Stimulated activated CD8-positive, alpha-beta memory T cell treated with anti-CD3 and anti-CD28 coated beads, Interleukin-4, amount 100 ng/mL, for 1 hour (primary cell): ENCODE measurements at regions not wholly inside any gene's neighbourhood (a gene's known extent, or its start where the extent isn't known, plus 50 kb on each side); places are given as distances from the start of the nearest gene placed in this dataset.

Source experiments
- DNase-seq, 2 donors: peaks; one replicate each; pipeline ENCODE4 v3.0.0-alpha.2; 2020; ENCODE audit warnings: low read depth in 2 of 2, low spot score in 1 of 2

DNA sequence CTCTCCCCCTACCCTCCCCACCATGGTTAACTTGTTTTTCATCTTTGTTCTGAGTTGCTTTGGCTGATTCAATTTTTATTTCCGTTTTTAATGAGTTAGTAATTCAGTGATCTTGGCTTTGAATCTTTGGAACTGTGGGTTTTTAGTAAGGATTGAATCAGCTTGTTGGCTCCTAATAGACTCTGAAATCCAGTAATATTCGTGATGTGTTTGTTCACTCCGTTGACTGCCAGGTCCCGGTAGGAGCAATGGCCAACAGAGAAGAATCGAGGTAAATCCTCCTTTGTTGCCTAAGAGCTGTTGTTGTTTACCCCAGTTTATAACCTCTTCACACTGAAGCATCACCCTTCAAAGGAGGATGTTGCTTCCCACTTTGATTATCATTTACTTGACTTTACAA lies 92.7 kb downstream of the PCSK1 start:
- no peak for DNase-seq

DNA sequence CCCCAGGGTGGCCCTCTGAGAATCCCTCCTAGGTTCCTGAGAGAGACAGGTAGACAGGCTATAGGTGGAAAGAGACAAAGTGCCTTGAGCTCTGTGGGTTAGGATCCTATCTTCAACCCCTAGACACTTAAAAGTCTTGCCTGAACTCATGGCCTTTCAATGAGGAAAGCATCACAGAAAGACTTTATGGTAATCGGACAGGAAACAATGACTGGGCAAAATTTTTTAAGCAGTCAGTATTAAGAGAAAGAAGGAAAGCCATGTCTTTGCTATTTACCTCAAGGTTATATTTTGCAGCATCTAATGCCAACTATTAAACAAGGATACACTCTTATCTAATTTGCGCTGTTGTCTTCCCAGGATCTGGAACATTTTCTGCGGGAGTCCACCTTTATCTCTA lies 93.2 kb downstream of the PCSK1 start:
- DNase-seq, result no peak

DNA sequence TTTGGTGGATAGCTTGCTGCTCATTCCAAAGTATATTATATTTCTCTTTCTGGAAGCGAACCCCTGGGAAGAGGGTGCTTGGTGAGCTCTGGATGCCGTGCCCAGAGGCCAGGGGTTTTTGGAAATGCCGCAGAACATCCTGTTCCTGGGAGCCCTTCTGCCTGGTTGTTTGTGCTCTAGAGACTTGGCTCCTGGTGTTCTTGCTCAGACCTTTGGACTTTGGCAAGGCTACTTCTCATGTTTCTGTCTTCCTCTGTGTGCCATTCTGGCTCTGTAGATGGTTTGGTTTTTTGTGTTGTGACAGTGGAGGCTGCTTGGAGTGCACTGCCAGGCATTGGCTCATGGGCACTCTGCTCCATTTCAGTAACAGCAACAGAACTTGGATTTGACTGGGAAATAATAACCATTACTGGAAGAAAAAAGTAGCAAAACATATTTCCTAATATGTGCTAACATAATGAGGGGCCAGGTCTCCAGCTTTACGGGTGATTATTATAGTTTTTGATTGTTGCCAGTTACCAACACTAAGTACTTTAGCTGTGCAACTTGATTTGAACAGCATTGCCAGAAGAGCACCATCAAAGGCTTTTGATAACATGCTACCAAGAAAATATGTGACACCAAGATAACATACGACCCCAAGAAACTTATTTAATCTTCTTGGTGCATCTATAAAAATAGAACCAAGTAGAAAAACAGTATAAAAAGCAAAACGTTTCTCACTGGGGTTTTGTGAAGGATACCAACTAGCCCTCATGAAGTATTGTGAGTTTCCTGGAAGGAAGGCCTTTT lies 94.2 kb downstream of the PCSK1 start:
- no peak for DNase-seq

GRCh38 chr5:96338091-96338490 lies 95.0 kb downstream of the PCSK1 start:
- no peak for DNase-seq

- DNase-seq, result no peak
These were observed 95.8 kb downstream of the PCSK1 start for GRCh38 chr5:96337048-96337781.

- DNase-seq, result peak; percentile 11 to 27
These were observed 96.6 kb downstream of the PCSK1 start for GRCh38 chr5:96336351-96336985.

DNA sequence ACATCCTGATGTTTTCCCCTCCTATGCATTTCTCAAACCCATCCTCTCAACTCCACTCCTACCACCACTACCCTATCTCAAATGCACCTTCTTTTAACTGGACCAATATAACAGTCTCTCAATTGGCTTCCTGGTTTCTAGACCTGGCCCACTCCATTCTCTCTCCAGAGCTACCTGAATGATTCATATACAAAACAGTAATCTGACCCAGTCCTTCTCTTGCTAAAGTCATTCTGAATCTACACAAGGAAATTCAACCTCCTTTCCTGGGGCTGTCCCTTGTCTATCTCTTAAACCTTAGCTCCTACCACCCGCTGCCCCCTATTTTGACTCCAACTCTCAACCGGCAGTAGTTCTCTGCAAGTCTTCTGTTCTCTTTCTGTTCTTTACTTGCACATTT lies 97.2 kb downstream of the PCSK1 start:
- no peak for DNase-seq

DNA sequence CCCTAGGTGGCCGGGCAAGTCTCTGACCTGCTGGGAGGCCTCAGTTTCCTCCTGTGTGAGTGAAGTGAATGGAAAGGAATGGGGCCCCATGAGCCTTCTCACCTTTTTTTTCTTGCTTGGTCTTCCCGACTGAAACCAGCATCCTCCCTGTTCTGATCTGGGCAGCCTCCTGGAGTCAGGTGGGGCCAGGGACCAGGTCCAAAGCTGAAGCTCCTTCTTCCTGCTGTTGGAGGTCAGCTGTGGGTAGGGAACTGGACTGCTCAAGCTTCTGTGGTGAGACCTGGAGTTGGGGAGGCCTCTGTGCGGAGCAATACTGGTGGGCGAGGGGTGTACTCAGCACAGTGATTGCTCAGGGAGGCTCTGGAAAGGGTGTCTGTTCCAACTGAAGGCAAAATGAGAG lies 99.7 kb downstream of the PCSK1 start:
- no peak for DNase-seq

DNA sequence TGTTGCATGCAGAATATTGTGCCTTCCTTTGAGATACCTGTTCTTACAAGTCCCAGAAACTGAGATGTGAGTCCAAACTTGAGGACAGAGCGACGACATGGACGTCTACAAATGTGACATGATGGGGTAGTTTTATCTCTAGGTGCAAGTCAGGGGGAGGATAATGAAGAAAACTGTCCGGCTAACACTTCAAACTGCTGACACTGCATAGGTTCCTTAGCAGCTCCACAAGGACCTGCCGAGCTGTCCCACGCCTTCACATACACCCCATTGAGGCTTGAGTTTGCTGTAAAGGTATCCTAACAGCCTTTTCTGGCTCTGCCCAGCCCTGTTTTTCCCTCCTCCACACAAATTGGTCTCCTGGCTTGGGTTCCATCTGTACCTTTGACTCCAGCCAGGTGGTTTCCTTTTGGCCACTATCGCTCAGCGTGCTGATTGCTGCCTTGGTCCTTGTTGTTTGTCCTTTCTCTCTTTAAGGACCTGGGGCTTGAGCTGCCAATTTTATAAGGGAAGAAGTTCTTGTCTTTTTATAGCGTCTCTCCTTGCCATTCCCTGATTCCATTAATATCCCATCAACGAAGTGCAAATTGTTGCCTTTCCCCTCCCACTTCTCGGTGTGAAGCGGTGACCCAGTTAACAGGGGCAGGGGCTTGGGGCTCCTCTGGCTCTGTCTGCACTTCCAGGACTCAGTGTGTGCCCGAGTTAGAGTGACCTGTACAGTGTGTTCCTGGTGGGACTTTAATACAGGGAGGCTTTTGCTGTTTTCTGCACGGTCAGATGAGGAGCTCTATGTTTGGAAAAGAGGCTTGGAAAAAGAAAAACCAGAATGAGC lies 100.3 kb downstream of the PCSK1 start:
- no peak for DNase-seq

DNA sequence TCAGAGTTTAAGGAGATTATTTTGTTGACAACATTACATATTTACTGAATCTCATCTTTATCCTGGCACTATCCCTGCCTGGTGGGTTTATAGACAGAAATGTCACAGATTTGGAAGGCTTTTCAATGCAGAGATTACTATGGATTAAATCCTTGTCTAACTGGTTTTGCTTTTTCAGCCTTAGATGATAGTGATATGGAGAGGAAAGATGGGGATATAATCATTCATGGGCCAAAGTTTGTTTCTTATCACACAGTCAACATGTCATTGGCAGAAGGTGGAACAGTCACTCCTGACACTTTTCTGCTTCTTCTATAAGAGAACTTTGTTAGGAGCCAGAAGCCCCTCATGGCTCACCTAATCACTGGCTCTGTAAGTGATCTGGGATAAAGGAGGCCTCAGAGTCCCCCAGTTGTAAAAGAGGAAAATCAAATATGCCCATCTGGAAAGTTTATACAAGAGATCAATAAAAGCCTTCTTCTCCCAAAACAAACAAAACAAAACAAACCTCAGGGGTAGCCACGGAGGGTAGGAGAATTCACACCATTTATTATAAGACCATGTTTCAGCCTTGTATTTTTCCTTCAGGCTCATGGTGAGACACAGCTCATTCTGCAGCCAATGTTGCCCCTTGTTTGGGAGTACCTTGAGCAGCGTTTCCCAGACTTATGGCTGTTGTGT lies 101.2 kb downstream of the PCSK1 start:
- no peak for DNase-seq

DNA sequence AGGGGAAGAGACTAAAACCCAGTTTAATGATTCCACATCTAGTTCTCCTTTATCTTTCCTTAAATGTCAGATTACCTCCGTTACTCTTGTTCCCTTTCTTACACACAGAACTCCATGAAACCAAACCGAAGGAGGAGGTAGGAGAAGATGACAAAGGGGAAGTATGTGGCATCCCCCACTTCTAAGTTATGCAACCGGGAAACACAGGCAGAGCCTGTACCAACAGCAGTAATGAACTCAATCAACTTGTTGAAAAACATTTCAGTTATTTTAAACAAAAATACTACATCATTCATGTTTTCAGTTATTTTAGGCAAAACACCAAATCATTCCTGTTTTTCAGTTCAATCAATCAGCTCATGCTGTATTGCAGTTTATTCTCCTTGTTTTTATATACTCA lies 101.8 kb downstream of the PCSK1 start:
- DNase-seq, result no peak

GRCh38 chr5:96330530-96331140 lies 102.4 kb downstream of the PCSK1 start:
- DNase-seq, result no peak

- DNase-seq, result no peak
These were observed 103.0 kb downstream of the PCSK1 start for GRCh38 chr5:96329886-96330529.

- DNase-seq, result no peak
These were observed 103.8 kb downstream of the PCSK1 start for GRCh38 chr5:96329289-96329688.

- DNase-seq, result no peak
These were observed 105.3 kb downstream of the PCSK1 start for GRCh38 chr5:96327722-96328121.

GRCh38 chr5:96326902-96327301 lies 106.1 kb downstream of the PCSK1 start:
- no peak for DNase-seq

- no peak for DNase-seq
These were observed 108.3 kb downstream of the PCSK1 start for GRCh38 chr5:96324708-96325107.

DNA sequence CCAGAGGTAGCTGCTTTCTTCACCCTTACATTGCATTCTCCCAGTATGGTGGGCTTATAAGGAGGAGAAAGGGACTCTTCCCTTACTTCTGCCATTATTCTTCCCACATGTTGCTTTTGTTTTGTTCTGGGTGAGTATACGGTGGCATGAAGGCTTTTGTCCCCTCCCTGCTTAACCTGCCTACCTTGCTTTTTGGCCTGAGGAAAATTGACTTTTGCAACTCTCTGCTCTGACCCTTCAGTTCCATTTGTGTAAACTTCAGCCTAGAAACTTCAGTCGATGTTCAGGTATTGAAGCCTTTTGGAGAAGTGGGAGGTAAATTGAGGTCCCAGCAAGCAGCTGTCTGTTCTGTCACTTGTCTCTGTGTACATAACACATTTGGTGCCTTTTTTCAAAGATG lies 110.2 kb downstream of the PCSK1 start:
- no peak for DNase-seq

GRCh38 chr5:96322217-96322616 lies 110.8 kb downstream of the PCSK1 start:
- DNase-seq, result no peak

- DNase-seq, result no peak
These were observed 111.7 kb downstream of the PCSK1 start for GRCh38 chr5:96321345-96321744.
